PC-3 (cell line): ENCODE measurements at regions not wholly inside any gene's neighbourhood (a gene's known extent, or its start where the extent isn't known, plus 50 kb on each side); places are given as distances from the start of the nearest gene placed in this dataset.

Experiments used
- ATAC-seq: fragments of 200-7000 bp; cut with Tn5 transposase; 2 replicates; pipeline ENCODE4 v1.9.1; 2020; ENCODE audit warnings: mild to moderate bottlenecking, moderate library complexity
- BruUV-seq: library from RNA; stranded (reverse); fragments of 400-500 nt; replicated peaks from 2 replicates; lab custom pipeline; 2021; lab: Mats Ljungman, UMichigan
- CTCF ChIA-PET: fragments of 300-600 bp; sonication (Branson Sonifier 250); formaldehyde crosslinking; loops from one replicate; lab custom pipeline; 2022; ENCODE audit warnings: antibody characterized with exemption; lab: Charles Lee
- POLR2A ChIA-PET: fragments of 300-600 bp; sonication (Branson Sonifier 250); formaldehyde crosslinking; loops from one replicate; lab custom pipeline; 2022; ENCODE audit warnings: antibody characterized with exemption; ENCODE audit not compliant: unreplicated experiment; lab: Charles Lee
- DNase-seq: peaks from one replicate; pipeline ENCODE4 v3.0.0-alpha.2; 2015
- H2AFZ ChIP-seq: fragments of 300-600 bp; sonication (generic); 2 replicates; pipeline ENCODE4 v1.6.0; 2016; ENCODE audit warnings: antibody characterized with exemption, low read length
- H3F3A ChIP-seq: fragments of 300-600 bp; sonication (generic); one replicate; pipeline ENCODE4 v1.6.0; 2017; ENCODE audit warnings: antibody characterized with exemption, low read length, control low read depth, mild to moderate bottlenecking; ENCODE audit not compliant: unreplicated experiment
- H3K27ac ChIP-seq: fragments of 300-600 bp; sonication (generic); 2 replicates; pipeline ENCODE4 v1.5.1; 2016; ENCODE audit warnings: mild to moderate bottlenecking, low read length
- H3K27me3 ChIP-seq: fragments of 300-600 bp; sonication (generic); 2 replicates; pipeline ENCODE4 v1.6.1; 2016; ENCODE audit warnings: low read length, mixed read lengths
- H3K36me3 ChIP-seq: fragments of 300-600 bp; sonication (generic); 2 replicates; pipeline ENCODE4 v1.6.1; 2016; ENCODE audit warnings: low read depth, mixed run types, low read length, mixed read lengths
- H3K4me1 ChIP-seq: fragments of 300-600 bp; sonication (generic); 2 replicates; pipeline ENCODE4 v1.5.1; 2016; ENCODE audit warnings: low read length; ENCODE audit not compliant: insufficient read depth
- H3K4me2 ChIP-seq: fragments of 300-600 bp; sonication (generic); 2 replicates; pipeline ENCODE4 v1.6.0; 2016; ENCODE audit warnings: low read length
- H3K4me3 ChIP-seq: fragments of 300-600 bp; sonication (generic); 2 replicates; pipeline ENCODE4 v1.5.1; 2016; ENCODE audit warnings: mild to moderate bottlenecking, low read length, mixed read lengths
- H3K79me2 ChIP-seq: fragments of 300-600 bp; sonication (generic); 2 replicates; pipeline ENCODE4 v1.6.1; 2017; ENCODE audit warnings: low read length, mixed read lengths
- H3K9ac ChIP-seq: fragments of 300-600 bp; sonication (generic); 2 replicates; pipeline ENCODE4 v1.6.0; 2016; ENCODE audit warnings: mild to moderate bottlenecking, low read length
- H3K9me2 ChIP-seq: fragments of 300-600 bp; sonication (generic); replicated peaks from 2 replicates; pipeline ENCODE4 v1.6.1; 2016; ENCODE audit warnings: mixed run types, low read length, mixed read lengths
- H3K9me3 ChIP-seq: fragments of 300-600 bp; sonication (generic); 2 replicates; pipeline ENCODE4 v1.6.1; 2016; ENCODE audit warnings: low read length, mixed read lengths
- H4K20me1 ChIP-seq: fragments of 300-600 bp; sonication (generic); 2 replicates; pipeline ENCODE4 v1.6.1; 2016; ENCODE audit warnings: low read length, mixed read lengths
- EZH2 ChIP-seq: fragments of 300-600 bp; sonication (generic); IDR thresholded peaks from one replicate; pipeline ENCODE4 v1.6.1; 2017; ENCODE audit warnings: antibody characterized with exemption, mild to moderate bottlenecking, low read length; ENCODE audit not compliant: unreplicated experiment
- EZH2phosphoT487 ChIP-seq: fragments of 300-600 bp; sonication (generic); IDR thresholded peaks from 2 replicates; pipeline ENCODE4 v1.6.1; 2018; ENCODE audit warnings: mild to moderate bottlenecking, antibody characterized with exemption, low read length, borderline replicate concordance
- intact Hi-C: fragments of 100-400 bp; cut with micrococcal nuclease; formaldehyde crosslinking; loops from 2 replicates; pipeline ENCODE4 v1.9.0; 2023
- TF ChIP-seq, protein P1 (sequence below): fragments of 300-600 bp; sonication (generic); conservative IDR thresholded peaks from 2 replicates; pipeline ENCODE4 v1.5.1; 2017; ENCODE audit warnings: antibody characterized with exemption, low read depth, mild to moderate bottlenecking, low read length

- BruUV-seq = no TSS peak
- H2AFZ ChIP-seq = no peak overlapping the region
- POLR2A ChIA-PET = no interaction called here
Observed at GRCh38 chr4:180745019-180745418, 1498.2 kb upstream of the TENM3 start.

DNA sequence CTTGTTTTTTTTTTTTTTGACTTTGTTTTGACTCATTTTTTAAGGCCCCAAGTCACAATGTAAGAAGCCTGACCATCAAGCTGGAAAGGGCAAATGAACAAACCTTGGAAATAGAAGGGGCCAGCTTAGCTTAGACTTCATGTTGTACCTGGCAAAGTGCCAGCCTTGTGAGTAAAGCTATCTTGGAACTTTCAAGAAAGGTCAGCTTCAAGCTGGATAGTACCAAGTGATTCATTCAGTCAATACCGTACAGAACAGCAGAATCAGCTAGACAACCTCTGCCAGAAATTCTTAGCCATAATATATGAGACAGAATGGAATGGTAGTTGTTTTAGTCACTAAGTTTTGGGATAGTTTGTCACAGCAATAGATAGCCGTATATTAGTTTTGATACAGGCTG, 1492.2 kb upstream of the TENM3 start:
- ChIA-PET CTCF (no interaction called here), POLR2A (no interaction called here)
- no peak overlapping the region for H3K27ac ChIP-seq
- H2AFZ ChIP-seq = no peak overlapping the region
- H3K4me1 ChIP-seq = no peaks in the 10 kb centered on the region
- no TSS peak for BruUV-seq
- DNase-seq (peak; percentile 6), ATAC-seq (no peak)
- H3K9ac ChIP-seq = no peak overlapping the region
- no peak overlapping the region for H3K4me2 ChIP-seq
- TF ChIP-seq EZH2 (no peak), EZH2phosphoT487 (no peak)
- TF ChIP-seq, protein P1, sequence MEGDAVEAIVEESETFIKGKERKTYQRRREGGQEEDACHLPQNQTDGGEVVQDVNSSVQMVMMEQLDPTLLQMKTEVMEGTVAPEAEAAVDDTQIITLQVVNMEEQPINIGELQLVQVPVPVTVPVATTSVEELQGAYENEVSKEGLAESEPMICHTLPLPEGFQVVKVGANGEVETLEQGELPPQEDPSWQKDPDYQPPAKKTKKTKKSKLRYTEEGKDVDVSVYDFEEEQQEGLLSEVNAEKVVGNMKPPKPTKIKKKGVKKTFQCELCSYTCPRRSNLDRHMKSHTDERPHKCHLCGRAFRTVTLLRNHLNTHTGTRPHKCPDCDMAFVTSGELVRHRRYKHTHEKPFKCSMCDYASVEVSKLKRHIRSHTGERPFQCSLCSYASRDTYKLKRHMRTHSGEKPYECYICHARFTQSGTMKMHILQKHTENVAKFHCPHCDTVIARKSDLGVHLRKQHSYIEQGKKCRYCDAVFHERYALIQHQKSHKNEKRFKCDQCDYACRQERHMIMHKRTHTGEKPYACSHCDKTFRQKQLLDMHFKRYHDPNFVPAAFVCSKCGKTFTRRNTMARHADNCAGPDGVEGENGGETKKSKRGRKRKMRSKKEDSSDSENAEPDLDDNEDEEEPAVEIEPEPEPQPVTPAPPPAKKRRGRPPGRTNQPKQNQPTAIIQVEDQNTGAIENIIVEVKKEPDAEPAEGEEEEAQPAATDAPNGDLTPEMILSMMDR = no peak
- H3F3A ChIP-seq = no peaks in the 10 kb centered on the region
- H3K27me3 ChIP-seq = no peaks in the 10 kb centered on the region
- intact Hi-C loops = no loop called here
- H3K9me3 ChIP-seq = no peaks in the 10 kb centered on the region
- H3K9me2 ChIP-seq = no peaks in the 10 kb centered on the region
- no peaks in the 10 kb centered on the region for H3K36me3 ChIP-seq
- H4K20me1 ChIP-seq = no peaks in the 10 kb centered on the region
- H3K79me2 ChIP-seq = no peaks in the 10 kb centered on the region
- H3K4me3 ChIP-seq = no peak overlapping the region

More at GRCh38 chr4:180745019-180745418, 1498.2 kb upstream of the TENM3 start:
- H3K9ac ChIP-seq = no peak overlapping the region
- H3K27me3 ChIP-seq = peaks cover 6% of the 10 kb centered on the region; the same call in 1 of the 2 replicates
- no peaks in the 10 kb centered on the region for H3K9me3 ChIP-seq
- H3K4me2 ChIP-seq = no peak overlapping the region
- DNase-seq (no peak), ATAC-seq (no peak)
- H4K20me1 ChIP-seq = no peaks in the 10 kb centered on the region
- no peaks in the 10 kb centered on the region for H3K9me2 ChIP-seq
- H3F3A ChIP-seq = no peaks in the 10 kb centered on the region
- H3K27ac ChIP-seq = no peak overlapping the region
- intact Hi-C loops = no loop called here
- no peaks in the 10 kb centered on the region for H3K36me3 ChIP-seq
- CTCF ChIA-PET = no interaction called here
- no peaks in the 10 kb centered on the region for H3K79me2 ChIP-seq
- no peak overlapping the region for H3K4me3 ChIP-seq
- H3K4me1 ChIP-seq = no peaks in the 10 kb centered on the region
- TF ChIP-seq, protein P1 = no peak
- no peak for TF ChIP-seq EZH2phosphoT487

GRCh38 chr4:180757927-180758326, 1485.3 kb upstream of the TENM3 start:
- no peaks in the 10 kb centered on the region for H3F3A ChIP-seq
- no peak overlapping the region for H3K27ac ChIP-seq
- H2AFZ ChIP-seq = no peak overlapping the region
- no peaks in the 10 kb centered on the region for H4K20me1 ChIP-seq
- ATAC-seq = no peak
- H3K4me3 ChIP-seq = no peak overlapping the region
- no peak for DNase-seq
- CTCF ChIA-PET = no interaction called here
- intact Hi-C loops = no loop called here
- no peaks in the 10 kb centered on the region for H3K4me1 ChIP-seq
- H3K36me3 ChIP-seq = no peaks in the 10 kb centered on the region
- TF ChIP-seq, protein P1 = no peak
- TF ChIP-seq EZH2 = no peak
- TF ChIP-seq EZH2phosphoT487 = no peak
- H3K79me2 ChIP-seq = no peaks in the 10 kb centered on the region
- no peak overlapping the region for H3K4me2 ChIP-seq
- H3K9ac ChIP-seq = no peak overlapping the region
- H3K9me3 ChIP-seq = no peaks in the 10 kb centered on the region
- H3K9me2 ChIP-seq = no peaks in the 10 kb centered on the region
- no peaks in the 10 kb centered on the region for H3K27me3 ChIP-seq
- no TSS peak for BruUV-seq
- POLR2A ChIA-PET = no interaction called here
